Upper lobe of left lung (tissue), 6 donors: ENCODE measurements at regions not wholly inside any gene's neighbourhood (a gene's known extent, or its start where the extent isn't known, plus 50 kb on each side); places are given as distances from the start of the nearest gene placed in this dataset.

Experiments
- ATAC-seq, 2 donors: fragments of 200-7000 bp; cut with Tn5 transposase; one replicate each; pipeline ENCODE4 v1.9.1; 2022; ENCODE audit warnings: mild to moderate bottlenecking in 2 of 2, moderate library complexity in 2 of 2; ENCODE audit not compliant: low FRiP score in 2 of 2
- DNase-seq, 2 donors: peaks; one replicate each; pipeline ENCODE4 v3.0.0-alpha.2; 2019 to 2020
- H3K27ac ChIP-seq, 4 donors: fragments of 200-600 bp; sonication (generic); one replicate each; pipeline ENCODE4 v1.5.1; 2016 to 2019
- H3K27me3 ChIP-seq, 4 donors: fragments of 200-600 bp; sonication (generic); one replicate each; pipeline ENCODE4 v1.5.1; 2017 to 2019
- H3K36me3 ChIP-seq, 4 donors: fragments of 200-600 bp; sonication (generic); one replicate each; pipeline ENCODE4 v1.5.1; 2016 to 2019
- H3K4me1 ChIP-seq, 4 donors: fragments of 200-600 bp; sonication (generic); one replicate each; pipeline ENCODE4 v1.5.1; 2018 to 2019
- H3K4me3 ChIP-seq, 4 donors: fragments of 200-600 bp; sonication (generic); one replicate each; pipeline ENCODE4 v1.5.1; 2017 to 2019; ENCODE audit warnings: mild to moderate bottlenecking in 2 of 4, moderate library complexity in 1 of 4
- H3K9me3 ChIP-seq, 4 donors: fragments of 200-600 bp; sonication (generic); one replicate each; pipeline ENCODE4 v1.5.1; 2018 to 2019
- EP300 ChIP-seq, 4 donors: sonication (generic); formaldehyde crosslinking; IDR thresholded peaks; one replicate each; pipeline ENCODE4 v1.5.1; 2017; ENCODE audit warnings: antibody characterized with exemption in 4 of 4, control low read depth in 2 of 4
- POLR2A ChIP-seq, 4 donors: fragments of 450-650 bp; IDR thresholded peaks; one replicate each; pipeline ENCODE4 v1.5.1; 2016 to 2017; ENCODE audit warnings: antibody characterized with exemption in 4 of 4, mild to moderate bottlenecking in 2 of 4
- POLR2AphosphoS5 ChIP-seq, 2 donors: sonication (generic); formaldehyde crosslinking; IDR thresholded peaks; one replicate each; pipeline ENCODE4 v1.5.1; 2017; ENCODE audit warnings: antibody characterized with exemption in 2 of 2
- WGBS, 2 donors: methylation state at CpG; one replicate each; pipeline ENCODE4 v1.1.5; 2017 to 2018; 5-methylcytosine and 5-hydroxymethylcytosine counted together
- TF ChIP-seq, protein P1 (sequence below), 6 experiments: fragments of 450-650 bp in 4 of 6; fragments of 200-600 bp in 2 of 6; sonication (generic) in 2 of 6; IDR thresholded peaks; one replicate each; pipeline ENCODE4 v1.5.1; 2016 to 2019; ENCODE audit warnings: antibody characterized with exemption in 6 of 6
- donor health status: DM: no; HTN: no; CAD: no; lungs with moderate emphysema.
- donor health status: DM: no; HTN: yes; CAD: no; lungs with severe emphysema.

DNA sequence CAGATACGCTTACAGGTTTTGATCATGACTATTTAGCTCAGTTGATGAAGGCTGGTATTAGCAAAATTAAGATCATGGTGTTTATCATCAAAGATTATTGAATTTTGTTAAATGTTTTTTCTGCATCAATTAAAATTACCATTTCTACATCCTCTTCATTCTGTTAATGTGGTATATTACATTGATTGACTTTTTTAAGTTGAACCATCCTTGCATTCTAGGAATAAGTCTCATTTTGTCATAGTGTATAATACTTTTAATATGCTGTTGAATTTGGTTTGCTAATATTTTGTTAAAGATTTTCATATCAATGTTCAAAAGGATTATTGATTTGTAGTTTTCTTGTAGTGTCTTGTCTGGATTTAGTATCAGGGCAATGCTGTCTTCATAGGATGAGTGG, 142.4 kb downstream of the LYPLAL1 start:
- DNase-seq = no peak
- Histone ChIP-seq H3K36me3 (no peaks in the 10 kb centered on the region), H3K27ac (no peak overlapping the region), H3K4me3 (no peak overlapping the region), H3K4me1 (no peaks in the 10 kb centered on the region), H3K9me3 (peaks cover 0 to 7% (median 0%) of the 10 kb centered on the region in 4 donors), H3K27me3 (no peaks in the 10 kb centered on the region)
- no peak for ATAC-seq
- TF ChIP-seq POLR2A (IDR thresholded peaks at IDR 0.05) (no peak), EP300 (IDR thresholded peaks at IDR 0.05) (no peak), POLR2AphosphoS5 (IDR thresholded peaks at IDR 0.05) (no peak)
- TF ChIP-seq, protein P1, sequence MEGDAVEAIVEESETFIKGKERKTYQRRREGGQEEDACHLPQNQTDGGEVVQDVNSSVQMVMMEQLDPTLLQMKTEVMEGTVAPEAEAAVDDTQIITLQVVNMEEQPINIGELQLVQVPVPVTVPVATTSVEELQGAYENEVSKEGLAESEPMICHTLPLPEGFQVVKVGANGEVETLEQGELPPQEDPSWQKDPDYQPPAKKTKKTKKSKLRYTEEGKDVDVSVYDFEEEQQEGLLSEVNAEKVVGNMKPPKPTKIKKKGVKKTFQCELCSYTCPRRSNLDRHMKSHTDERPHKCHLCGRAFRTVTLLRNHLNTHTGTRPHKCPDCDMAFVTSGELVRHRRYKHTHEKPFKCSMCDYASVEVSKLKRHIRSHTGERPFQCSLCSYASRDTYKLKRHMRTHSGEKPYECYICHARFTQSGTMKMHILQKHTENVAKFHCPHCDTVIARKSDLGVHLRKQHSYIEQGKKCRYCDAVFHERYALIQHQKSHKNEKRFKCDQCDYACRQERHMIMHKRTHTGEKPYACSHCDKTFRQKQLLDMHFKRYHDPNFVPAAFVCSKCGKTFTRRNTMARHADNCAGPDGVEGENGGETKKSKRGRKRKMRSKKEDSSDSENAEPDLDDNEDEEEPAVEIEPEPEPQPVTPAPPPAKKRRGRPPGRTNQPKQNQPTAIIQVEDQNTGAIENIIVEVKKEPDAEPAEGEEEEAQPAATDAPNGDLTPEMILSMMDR (IDR thresholded peaks at IDR 0.05) = no peak
- WGBS, 2 donors = 98 to 100% methylated on average over 1 of the region's 1 CpG

DNA sequence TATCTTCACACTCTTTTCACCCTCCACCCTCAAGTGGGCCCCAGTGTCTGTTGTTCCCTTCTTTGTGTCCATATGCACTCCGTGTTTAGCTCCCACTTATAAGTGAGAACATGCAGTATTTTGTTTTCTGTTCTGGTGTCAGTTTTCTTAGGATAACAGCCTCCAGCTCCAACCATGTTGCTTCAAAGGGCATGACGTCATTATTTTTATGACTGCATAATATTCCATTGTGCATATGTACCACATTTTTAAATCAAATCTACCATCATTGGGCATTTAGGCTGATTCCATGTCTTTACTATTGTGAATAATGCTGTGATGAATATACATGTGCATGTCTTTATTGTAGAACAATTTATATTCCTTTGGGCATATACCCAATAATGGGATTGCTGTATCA, 140.3 kb downstream of the LYPLAL1 start:
- 93 to 96% methylated on average over 2 of the region's 2 CpGs for WGBS, 2 donors
- Histone ChIP-seq H3K27ac (no peak overlapping the region), H3K4me3 (no peak overlapping the region), H3K9me3 (peaks cover 0 to 7% (median 0%) of the 10 kb centered on the region in 4 donors), H3K4me1 (peaks cover 0 to 4% (median 3%) of the 10 kb centered on the region in 4 donors), H3K36me3 (no peaks in the 10 kb centered on the region), H3K27me3 (no peaks in the 10 kb centered on the region)
- DNase-seq (no peak), ATAC-seq (no peak)
- TF ChIP-seq, protein P1 (IDR thresholded peaks at IDR 0.05) = no peak
- TF ChIP-seq EP300 (IDR thresholded peaks at IDR 0.05) (no peak), POLR2A (IDR thresholded peaks at IDR 0.05) (no peak), POLR2AphosphoS5 (IDR thresholded peaks at IDR 0.05) (no peak)

DNA sequence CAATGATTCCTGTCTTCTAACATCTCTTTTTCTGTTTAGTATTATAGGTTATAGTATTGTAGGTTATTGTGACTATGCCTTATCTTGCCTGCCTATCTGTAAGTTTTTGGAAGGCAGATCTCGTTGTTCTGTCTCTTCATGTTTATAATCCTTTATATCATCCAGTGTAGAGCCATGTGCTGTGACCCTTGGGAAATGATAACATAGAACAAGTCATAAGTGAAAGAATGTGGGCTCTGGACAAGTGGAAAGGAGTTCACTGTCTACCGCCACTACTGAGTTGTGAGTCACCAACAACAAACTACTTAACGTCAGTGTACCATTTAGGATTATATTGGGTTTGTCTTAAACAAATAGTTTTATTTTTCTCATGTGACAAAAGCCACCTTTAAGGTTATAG, 139.3 kb downstream of the LYPLAL1 start:
- Histone ChIP-seq H3K27ac (no peak overlapping the region), H3K9me3 (peaks cover 0 to 11% (median 0%) of the 10 kb centered on the region in 4 donors), H3K4me3 (no peak overlapping the region), H3K4me1 (peaks cover 0 to 4% (median 3%) of the 10 kb centered on the region in 4 donors), H3K27me3 (no peaks in the 10 kb centered on the region), H3K36me3 (no peaks in the 10 kb centered on the region)
- DNase-seq (no peak), ATAC-seq (peak in 1 of 2 donors; percentile 94)
- WGBS, 2 donors = 64 to 67% methylated on average over 3 of the region's 3 CpGs
- no peak for TF ChIP-seq POLR2AphosphoS5 (IDR thresholded peaks at IDR 0.05)
- no peak for TF ChIP-seq POLR2A (IDR thresholded peaks at IDR 0.05)
- TF ChIP-seq, protein P1 (IDR thresholded peaks at IDR 0.05) = no peak
- no peak for TF ChIP-seq EP300 (IDR thresholded peaks at IDR 0.05)

DNA sequence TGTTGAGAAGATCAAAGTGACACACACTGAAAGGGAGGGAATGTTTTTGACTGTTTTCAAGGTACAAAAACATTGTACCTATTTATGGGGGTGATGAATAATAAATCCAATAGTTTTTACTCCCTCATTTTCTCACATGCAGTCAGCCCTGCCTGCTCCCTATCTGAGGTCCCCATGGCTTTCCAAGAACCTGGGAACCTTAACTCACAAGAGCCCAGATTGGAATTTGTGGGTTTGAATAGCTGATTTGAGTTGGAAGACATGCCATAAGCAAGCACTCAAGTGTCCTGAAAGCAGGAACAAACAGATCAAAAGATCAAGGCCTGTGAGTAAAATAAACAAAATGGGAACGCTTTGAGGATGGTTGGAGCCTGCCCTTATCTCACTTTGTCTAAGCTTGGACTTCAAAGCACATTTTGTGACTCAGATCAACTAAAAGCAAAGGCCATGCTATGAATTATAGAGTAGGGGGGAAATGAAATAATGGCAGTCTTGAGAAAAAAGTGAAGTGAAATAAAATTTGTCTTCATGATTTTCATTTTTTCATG, 136.6 kb downstream of the LYPLAL1 start:
- Histone ChIP-seq H3K27ac (no peak overlapping the region), H3K9me3 (peaks cover 0 to 4% (median 0%) of the 10 kb centered on the region in 4 donors), H3K4me1 (peaks cover 0 to 4% (median 3%) of the 10 kb centered on the region in 4 donors), H3K4me3 (no peak overlapping the region), H3K27me3 (no peaks in the 10 kb centered on the region), H3K36me3 (no peaks in the 10 kb centered on the region)
- DNase-seq (no peak), ATAC-seq (peak in 1 of 2 donors; percentile 40)
- no peak for TF ChIP-seq EP300 (IDR thresholded peaks at IDR 0.05)
- TF ChIP-seq, protein P1 (IDR thresholded peaks at IDR 0.05) = no peak
- no peak for TF ChIP-seq POLR2A (IDR thresholded peaks at IDR 0.05)
- TF ChIP-seq POLR2AphosphoS5 (IDR thresholded peaks at IDR 0.05) = no peak
- 19 to 30% methylated on average over 1 of the region's 1 CpG for WGBS, 2 donors

DNA sequence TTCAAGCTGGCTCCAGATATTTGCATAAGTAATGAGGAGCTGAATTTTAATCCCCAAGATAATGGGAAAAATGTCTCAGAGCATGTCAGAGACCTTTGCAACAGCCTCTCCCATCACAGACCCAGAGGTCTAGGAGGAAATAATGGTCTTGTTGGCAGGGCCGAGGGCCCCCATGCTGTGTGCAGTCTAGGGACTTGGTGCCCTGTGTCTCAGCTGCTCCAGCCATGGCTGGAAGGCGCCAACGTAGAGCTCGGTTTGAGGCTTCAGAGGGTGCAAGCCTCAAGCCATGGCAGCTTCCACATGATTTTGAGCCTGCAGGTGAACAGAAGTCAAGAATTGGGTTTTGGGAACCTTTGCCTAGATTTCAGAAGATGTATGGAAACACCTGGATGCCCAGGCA, 134.7 kb downstream of the LYPLAL1 start:
- ATAC-seq = no peak
- Histone ChIP-seq H3K36me3 (no peaks in the 10 kb centered on the region), H3K4me3 (no peak overlapping the region), H3K9me3 (peaks cover 0 to 4% (median 0%) of the 10 kb centered on the region in 4 donors), H3K27me3 (no peaks in the 10 kb centered on the region), H3K27ac (no peak overlapping the region), H3K4me1 (peaks cover 0 to 4% (median 3%) of the 10 kb centered on the region in 4 donors)
- TF ChIP-seq EP300 (IDR thresholded peaks at IDR 0.05) (no peak), POLR2A (IDR thresholded peaks at IDR 0.05) (no peak), POLR2AphosphoS5 (IDR thresholded peaks at IDR 0.05) (no peak)
- TF ChIP-seq, protein P1 (IDR thresholded peaks at IDR 0.05) = no peak
- DNase-seq = peak in 1 of 2 donors; percentile 2
- 92 to 100% methylated on average over 1 to 4 of the region's 4 CpGs for WGBS, 2 donors
